ENCODE measurements at regions not wholly inside any gene's neighbourhood (a gene's known extent, or its start where the extent isn't known, plus 50 kb on each side); places are given as distances from the start of the nearest gene placed in this dataset.

DNA sequence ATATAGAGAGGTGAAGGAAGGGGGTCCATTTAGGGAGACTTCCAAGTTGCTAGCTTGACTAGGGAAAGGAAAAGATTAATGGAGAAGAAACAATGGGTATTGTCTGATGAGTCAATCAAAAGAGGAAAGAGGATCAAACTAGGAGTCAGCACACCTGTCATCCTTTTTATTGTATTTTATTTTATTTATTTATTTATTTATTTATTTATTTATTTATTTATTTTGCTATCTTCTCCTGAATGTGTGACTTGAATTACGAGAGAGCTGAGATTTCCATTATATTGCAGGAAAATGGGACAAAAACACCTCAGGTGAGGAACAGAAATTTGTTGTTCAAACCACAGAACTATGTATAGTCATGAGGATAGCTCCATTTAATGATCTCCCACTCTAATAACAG, 58.9 kb downstream of the NUDT11 start:
- DNase-seq = no peak

DNA sequence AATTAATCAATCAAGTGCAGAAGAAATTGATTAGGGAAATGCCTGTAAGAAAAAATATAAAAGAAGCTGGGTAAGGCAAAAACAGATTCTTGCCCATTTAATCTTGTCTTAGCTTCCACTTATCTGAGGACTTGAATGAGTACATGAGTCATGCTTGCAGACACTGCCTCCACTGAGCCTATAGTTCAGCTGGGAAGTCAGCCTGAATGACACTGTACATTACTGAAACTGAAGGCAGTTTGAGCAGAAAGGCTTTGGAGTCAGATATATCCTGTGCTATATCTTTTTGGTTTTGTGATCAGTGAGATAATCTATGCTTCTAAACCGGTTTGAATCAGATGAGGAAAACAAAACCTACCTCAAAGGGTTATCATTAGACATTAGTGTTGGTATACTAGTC, 61.3 kb downstream of the NUDT11 start:
- no peak for DNase-seq

DNA sequence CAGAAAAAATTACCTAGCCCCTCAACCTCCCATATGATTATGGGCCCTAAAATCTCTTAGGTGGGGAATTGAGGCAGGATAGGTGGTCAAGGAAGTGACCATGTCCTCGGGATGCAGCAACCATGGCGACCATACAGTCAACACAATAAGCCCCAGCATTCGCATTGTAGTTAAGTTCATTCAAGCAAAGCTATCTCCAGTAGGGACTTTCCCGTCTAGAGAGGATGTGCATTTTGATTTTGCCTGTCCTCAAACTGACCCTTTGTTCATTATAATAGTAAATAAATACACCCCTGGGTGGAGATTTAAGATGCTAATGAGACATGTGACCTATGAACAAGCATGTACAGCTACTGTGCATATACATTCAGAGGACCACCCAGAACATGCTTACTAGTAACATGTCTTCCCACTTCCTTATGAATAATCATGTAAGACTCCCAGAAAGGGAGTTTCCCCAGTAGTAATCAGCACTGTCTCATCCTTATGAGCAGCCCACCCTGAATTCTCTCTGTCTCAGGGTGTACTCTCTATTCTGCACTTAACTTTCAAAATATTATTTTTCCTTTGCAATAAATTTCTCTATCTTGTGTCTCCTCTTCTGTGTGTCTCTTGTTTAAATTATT, 74.3 kb downstream of the NUDT11 start:
- no peak for DNase-seq

DNA sequence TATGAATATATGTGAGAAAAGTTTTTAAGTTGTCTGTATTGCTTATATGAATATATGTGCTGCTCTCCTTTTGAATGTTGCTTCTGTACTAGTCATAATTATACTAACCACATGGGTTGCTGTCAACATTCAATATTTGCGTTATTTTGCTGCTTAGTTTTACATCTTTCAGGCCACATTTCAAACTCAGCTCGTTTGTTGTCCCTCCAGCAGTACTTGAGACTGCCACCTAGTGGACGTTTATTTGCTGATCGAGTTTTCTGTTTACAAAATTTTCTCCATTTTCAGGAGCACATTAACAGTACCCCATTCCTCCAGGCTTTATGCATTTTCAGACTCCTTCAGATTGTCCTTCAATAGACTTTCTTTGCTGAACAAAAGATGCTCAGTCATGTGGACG, 75.8 kb downstream of the NUDT11 start:
- DNase-seq = peak; percentile 38

DNA sequence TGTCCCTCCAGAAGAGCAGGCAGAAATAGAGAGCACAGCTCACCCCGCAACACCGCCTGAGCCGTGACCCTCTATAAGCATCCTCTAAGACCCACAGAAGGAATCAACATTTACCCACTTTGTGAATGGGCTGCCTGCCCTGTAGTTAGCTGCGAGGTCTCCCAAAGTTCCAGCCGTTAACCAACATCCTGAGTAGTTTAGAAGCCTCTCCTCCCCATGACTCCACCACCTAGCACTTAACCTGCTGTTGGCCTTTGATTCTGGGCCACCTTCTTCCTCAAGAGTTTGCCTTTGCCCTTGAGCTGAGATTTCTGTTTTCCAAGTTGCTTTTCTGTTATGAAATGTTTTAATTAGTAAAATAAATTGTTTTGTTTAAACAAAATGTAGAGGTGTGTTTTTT, 75.8 kb downstream of the NUDT10 start:
- DNase-seq = no peak

DNA sequence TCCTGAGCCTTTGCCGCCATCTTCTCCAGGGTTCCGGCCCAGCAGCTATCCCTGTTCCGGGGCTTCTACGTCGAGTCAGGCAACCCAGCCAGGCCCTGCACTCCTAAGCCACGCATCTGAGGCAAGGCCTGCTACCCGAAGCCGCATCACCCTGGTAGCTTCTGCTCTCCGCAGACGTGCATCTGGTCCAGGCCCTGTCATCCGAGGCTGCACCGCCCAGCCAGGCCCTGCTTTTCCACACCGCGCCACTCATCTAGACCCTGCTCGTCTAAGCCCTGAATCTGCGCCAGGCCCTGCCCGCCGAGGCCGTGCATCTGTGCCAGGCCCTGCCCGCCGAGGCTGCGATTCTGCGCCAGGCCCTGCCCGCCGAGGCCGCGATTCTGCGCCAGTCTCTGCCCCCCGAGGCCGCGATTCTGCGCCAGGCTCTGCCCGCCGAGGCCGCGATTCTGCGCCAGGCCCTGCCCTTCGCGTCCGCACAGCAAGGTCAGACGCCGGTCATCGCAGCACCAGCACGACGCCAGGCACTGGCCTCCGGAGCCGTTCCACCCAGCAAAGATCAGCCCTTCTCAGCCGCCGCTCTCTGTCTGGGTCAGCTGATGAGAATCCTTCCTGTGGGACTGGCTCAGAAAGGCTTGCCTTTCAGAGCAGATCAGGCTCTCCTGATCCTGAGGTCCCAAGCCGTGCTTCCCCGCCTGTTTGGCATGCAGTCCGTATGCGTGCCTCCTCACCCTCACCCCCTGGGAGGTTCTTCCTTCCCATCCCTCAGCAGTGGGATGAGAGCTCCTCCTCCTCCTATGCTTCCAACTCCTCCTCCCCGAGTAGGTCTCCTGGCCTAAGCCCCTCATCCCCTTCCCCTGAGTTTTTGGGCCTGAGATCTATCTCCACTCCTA, 75.1 kb downstream of the NUDT10 start:
- no peak for DNase-seq

DNA sequence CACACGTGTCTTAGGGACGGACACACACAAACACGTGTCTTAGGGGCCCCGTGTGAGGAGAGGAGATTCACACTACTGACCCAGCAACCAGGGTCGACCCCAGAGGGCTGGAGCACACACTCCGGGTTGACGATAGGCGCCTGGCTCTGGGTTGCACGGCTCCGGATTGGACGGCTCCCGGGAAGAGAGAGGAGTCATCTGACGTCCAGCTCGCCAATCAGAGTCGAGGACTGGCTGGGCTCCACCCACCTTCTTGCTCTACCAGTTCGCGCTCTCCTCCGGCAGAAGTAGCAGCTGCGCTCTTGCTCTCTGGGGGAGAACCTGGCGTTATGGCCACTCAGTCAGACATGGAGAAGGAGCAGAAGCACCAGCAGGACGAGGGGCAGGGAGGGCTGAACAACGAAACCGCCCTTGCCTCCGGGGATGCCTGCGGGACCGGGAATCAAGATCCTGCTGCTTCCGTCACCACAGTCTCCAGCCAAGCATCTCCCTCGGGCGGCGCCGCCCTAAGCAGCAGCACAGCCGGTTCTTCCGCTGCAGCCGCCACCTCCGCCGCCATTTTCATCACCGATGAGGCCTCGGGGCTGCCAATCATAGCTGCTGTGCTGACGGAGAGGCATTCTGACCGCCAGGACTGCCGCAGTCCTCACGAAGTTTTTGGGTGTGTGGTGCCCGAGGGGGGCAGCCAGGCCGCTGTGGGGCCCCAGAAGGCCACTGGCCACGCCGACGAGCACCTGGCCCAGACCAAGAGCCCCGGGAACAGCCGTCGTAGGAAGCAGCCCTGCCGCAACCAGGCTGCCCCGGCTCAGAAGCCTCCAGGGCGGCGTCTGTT, 74.3 kb downstream of the NUDT10 start:
- no peak for DNase-seq

DNA sequence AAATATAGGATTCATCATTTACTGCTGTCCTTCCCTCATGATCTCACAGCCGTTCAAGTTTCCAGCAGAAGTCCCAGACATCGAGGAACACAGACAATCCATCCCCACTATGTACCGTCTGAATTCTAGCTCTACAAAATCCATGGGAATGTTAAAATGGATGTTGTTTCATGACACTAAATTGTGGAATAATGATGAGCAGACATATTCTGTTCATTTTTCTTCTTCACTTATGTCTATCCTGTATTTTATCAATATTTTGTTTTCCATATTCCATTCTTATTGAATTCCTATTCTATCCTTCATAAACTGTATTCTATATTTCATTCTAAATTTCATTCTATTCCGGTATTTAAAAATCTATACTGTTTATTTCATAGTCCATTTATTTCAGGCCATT, 71.8 kb downstream of the NUDT10 start:
- no peak for DNase-seq

DNA sequence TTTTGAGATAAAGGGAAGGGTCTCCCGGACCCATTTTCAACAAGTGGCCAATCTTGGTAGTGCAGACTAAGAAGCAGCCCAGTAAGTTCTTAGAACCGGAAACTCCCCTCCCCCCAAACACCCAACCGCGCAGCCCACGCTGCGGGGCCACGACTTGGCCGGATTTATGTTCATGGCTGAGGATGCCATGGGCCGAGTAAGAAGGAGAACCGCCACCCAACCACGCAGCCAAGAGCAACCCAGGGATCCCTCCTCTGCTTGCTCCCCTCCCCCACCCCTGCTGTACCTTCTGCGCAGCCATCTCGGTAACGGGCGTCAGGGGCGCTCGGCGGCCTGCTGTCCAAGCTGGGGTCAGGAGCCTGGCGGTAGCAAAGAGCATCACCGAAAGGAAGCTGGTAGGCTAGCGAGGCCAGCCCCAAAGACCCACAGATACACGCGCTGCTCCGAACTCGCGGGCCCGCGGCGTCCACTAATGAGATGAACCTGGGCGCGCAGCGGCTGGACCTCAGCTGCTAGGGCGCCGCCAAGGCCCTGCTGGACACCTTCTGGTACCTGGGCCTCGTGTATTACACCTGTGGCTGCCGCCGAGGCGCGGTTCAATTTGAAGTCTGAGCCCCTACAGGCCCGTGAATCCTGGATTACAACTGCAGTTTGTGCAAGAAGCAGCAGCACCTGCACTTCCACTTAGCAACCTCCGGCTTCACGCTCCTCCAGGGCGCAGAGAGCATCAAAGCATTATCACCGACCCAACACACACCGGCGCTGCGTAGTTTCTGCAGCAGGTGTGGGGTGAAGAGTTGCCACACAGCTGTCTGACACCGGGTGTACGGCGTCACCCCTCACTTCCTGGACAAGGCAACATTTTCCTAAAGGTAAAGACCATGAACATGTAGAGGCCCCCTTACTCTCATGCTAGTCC, 63.4 kb downstream of the NUDT10 start:
- peak; percentile 27 for DNase-seq

DNA sequence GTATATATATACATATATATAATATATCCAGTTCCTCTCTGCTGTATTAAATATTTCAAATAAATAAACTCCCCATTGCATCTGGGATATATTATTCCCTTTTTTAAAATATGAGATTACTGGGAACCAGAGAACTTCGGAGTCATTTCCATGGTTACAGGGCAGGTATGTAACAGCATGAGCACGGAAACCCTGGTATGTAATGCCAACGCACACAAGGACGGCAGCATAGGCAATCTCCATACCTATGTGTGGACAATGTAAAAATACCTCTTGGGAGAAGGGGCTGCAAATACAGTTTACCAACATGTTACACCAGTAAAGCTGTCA, 62.8 kb downstream of the NUDT10 start:
- DNase-seq = no peak
